Natural killer cell (primary cell): ENCODE measurements at regions not wholly inside any gene's neighbourhood (a gene's known extent, or its start where the extent isn't known, plus 50 kb on each side); places are given as distances from the start of the nearest gene placed in this dataset.

Experiments used
- ATAC-seq, 3 donors: fragments of 150-1000 bp in 2 of 3; fragments of 200-7000 bp in 1 of 3; cut with Tn5 transposase; 1 replicate in 1 of 3; 2 replicates in 2 of 3; pipeline ENCODE4 v1.10.0; 2021; ENCODE audit warnings: mild to moderate bottlenecking in 2 of 3, moderate library complexity in 2 of 3
- DNase-seq, 2 donors: peaks; one replicate each; pipeline versions ENCODE4 v3.0.0 to v3.0.0-alpha.2; 2013 to 2021; ENCODE audit warnings: mixed read lengths in 1 of 2
- H3K27ac ChIP-seq: one replicate; pipeline ENCODE4 v1.5.1; 2013; ENCODE audit warnings: mild to moderate bottlenecking, low read length
- H3K27me3 ChIP-seq: one replicate; pipeline ENCODE4 v1.6.1; 2013; ENCODE audit warnings: low read length; ENCODE audit not compliant: control insufficient read depth, insufficient read depth
- H3K36me3 ChIP-seq: one replicate; pipeline ENCODE4 v1.6.1; 2013; ENCODE audit warnings: low read length; ENCODE audit not compliant: control insufficient read depth, insufficient read depth
- H3K4me1 ChIP-seq: one replicate; pipeline ENCODE4 v1.6.1; 2013; ENCODE audit warnings: low read length; ENCODE audit not compliant: control insufficient read depth, insufficient read depth
- H3K4me3 ChIP-seq: one replicate; pipeline ENCODE4 v1.5.1; 2013; ENCODE audit warnings: low read length
- H3K9me3 ChIP-seq: one replicate; pipeline ENCODE4 v1.6.1; 2013; ENCODE audit warnings: low read length; ENCODE audit not compliant: control insufficient read depth, insufficient read depth
- H3K27ac Mint-ChIP-seq, 2 donors: one replicate each; pipeline ENCODE4 v1.8.0; 2022; ENCODE audit warnings: mild to moderate bottlenecking in 2 of 2, mixed read lengths in 2 of 2, moderate library complexity in 1 of 2
- H3K27me3 Mint-ChIP-seq, 2 donors: one replicate each; pipeline ENCODE4 v1.8.0; 2022; ENCODE audit warnings: low read depth in 2 of 2, mixed read lengths in 2 of 2
- H3K36me3 Mint-ChIP-seq: one replicate; pipeline ENCODE4 v1.8.0; 2022; ENCODE audit warnings: mixed read lengths
- H3K4me1 Mint-ChIP-seq, 2 donors: one replicate each; pipeline ENCODE4 v1.8.0; 2022; ENCODE audit warnings: mixed read lengths in 2 of 2
- H3K4me3 Mint-ChIP-seq: one replicate; pipeline ENCODE4 v1.8.0; 2022; ENCODE audit warnings: mild to moderate bottlenecking, moderate library complexity, mixed read lengths
- H3K9me3 Mint-ChIP-seq, 2 donors: one replicate each; pipeline ENCODE4 v1.8.0; 2022; ENCODE audit warnings: mixed read lengths in 2 of 2
- CTCF ChIP-seq: fragments of 200-600 bp; IDR thresholded peaks from one replicate; pipeline ENCODE4 v1.8.0; 2022; ENCODE audit warnings: antibody characterized with exemption
- WGBS: methylation state at CpG from one replicate; pipeline ENCODE4 v1.1.7; 2013; ENCODE audit warnings: missing lambda C conversion rate; ENCODE audit not compliant: insufficient coverage; 5-methylcytosine and 5-hydroxymethylcytosine counted together
- intact Hi-C: fragments of 100-400 bp; cut with micrococcal nuclease; formaldehyde crosslinking; loops from one replicate; pipeline ENCODE4 v1.14.2; 2022

GRCh38 chr17:52477824-52478699 lies 319.5 kb upstream of the CA10 start:
- Mint-ChIP-seq H3K4me1 (no peaks in the 10 kb centered on the region), H3K36me3 (no peaks in the 10 kb centered on the region), H3K4me3 (no peak overlapping the region), H3K27ac (no peak overlapping the region), H3K27me3 (no peaks in the 10 kb centered on the region), H3K9me3 (peaks cover 5 to 10% of the 10 kb centered on the region in 2 donors)
- DNase-seq, result no peak
- intact Hi-C loops, result no loop called here
- no peak overlapping the region for H3K4me3 ChIP-seq
- H3K27ac ChIP-seq, result no peak overlapping the region
- no peaks in the 10 kb centered on the region for H3K27me3 ChIP-seq
- no peak for TF ChIP-seq CTCF
- no peaks in the 10 kb centered on the region for H3K4me1 ChIP-seq
- no peaks in the 10 kb centered on the region for H3K36me3 ChIP-seq
- 89% methylated on average over 9 of the region's 9 CpGs for WGBS
- H3K9me3 ChIP-seq, result no peaks in the 10 kb centered on the region
- ATAC-seq, result no peak

- ATAC-seq (no peak), DNase-seq (no peak)
- H3K9me3 ChIP-seq, result no peaks in the 10 kb centered on the region
- TF ChIP-seq CTCF, result no peak
- H3K4me1 Mint-ChIP-seq, result no peaks in the 10 kb centered on the region
- H3K27me3 Mint-ChIP-seq, result no peaks in the 10 kb centered on the region
- no peaks in the 10 kb centered on the region for H3K27me3 ChIP-seq
- H3K4me3 ChIP-seq, result no peak overlapping the region
- intact Hi-C loops, result no loop called here
- no peak overlapping the region for H3K27ac ChIP-seq
- WGBS, result 70% methylated on average over 2 of the region's 2 CpGs
- no peak overlapping the region for H3K27ac Mint-ChIP-seq
- H3K4me3 Mint-ChIP-seq, result no peak overlapping the region
- no peaks in the 10 kb centered on the region for H3K36me3 Mint-ChIP-seq
- H3K9me3 Mint-ChIP-seq, result peaks cover 5 to 14% of the 10 kb centered on the region in 2 donors
- H3K36me3 ChIP-seq, result no peaks in the 10 kb centered on the region
- H3K4me1 ChIP-seq, result no peaks in the 10 kb centered on the region
Measured at GRCh38 chr17:52476638-52477313, 318.3 kb upstream of the CA10 start.

GRCh38 chr17:52470553-52470952 lies 312.0 kb upstream of the CA10 start:
- Histone ChIP-seq H3K27ac (no peak overlapping the region), H3K4me1 (no peaks in the 10 kb centered on the region), H3K27me3 (no peaks in the 10 kb centered on the region), H3K4me3 (no peak overlapping the region), H3K36me3 (no peaks in the 10 kb centered on the region), H3K9me3 (peaks cover 3% of the 10 kb centered on the region)
- ATAC-seq (no peak), DNase-seq (no peak)
- H3K4me1 Mint-ChIP-seq, result no peaks in the 10 kb centered on the region
- H3K9me3 Mint-ChIP-seq, result peaks cover 6 to 13% of the 10 kb centered on the region in 2 donors
- WGBS, result 100% methylated on average over 1 of the region's 2 CpGs
- intact Hi-C loops, result no loop called here
- no peak for TF ChIP-seq CTCF
- no peak overlapping the region for H3K4me3 Mint-ChIP-seq
- no peak overlapping the region for H3K27ac Mint-ChIP-seq
- no peaks in the 10 kb centered on the region for H3K27me3 Mint-ChIP-seq
- no peaks in the 10 kb centered on the region for H3K36me3 Mint-ChIP-seq
